K562 (cell line): ENCODE measurements at regions not wholly inside any gene's neighbourhood (a gene's known extent, or its start where the extent isn't known, plus 50 kb on each side); places are given as distances from the start of the nearest gene placed in this dataset.

Experiments
- CBFA2T2 ChIP-seq: fragments of 450-650 bp; conservative IDR thresholded peaks from 2 replicates; pipeline ENCODE4 v1.6.1; 2017; ENCODE audit warnings: mild to moderate bottlenecking
- NCOA2 ChIP-seq, 2 experiments: fragments of 450-650 bp; IDR thresholded peaks; 2 replicates each; pipeline ENCODE4 v1.6.1; 2018; ENCODE audit warnings: mild to moderate bottlenecking in 2 of 2, moderate library complexity in 1 of 2; ENCODE audit not compliant: partially characterized antibody in 2 of 2
- REST ChIP-seq, 2 experiments: fragments of 450-650 bp; formaldehyde crosslinking in 1 of 2; IDR thresholded peaks; 2 replicates each; pipeline versions ENCODE4 v1.4.0 to v1.6.1; 2014 to 2020; ENCODE audit warnings: mild to moderate bottlenecking in 2 of 2, borderline replicate concordance in 1 of 2, low read depth in 1 of 2
- RUNX1 ChIP-seq: sonication (generic); IDR thresholded peaks from 2 replicates; pipeline ENCODE4 v1.6.1; 2016; ENCODE audit warnings: antibody characterized with exemption, low read depth
- THAP12 ChIP-seq: fragments of 250-450 bp; sonication (Bioruptor Pico); IDR thresholded peaks from 2 replicates; pipeline ENCODE4 v1.9.0; 2021; ENCODE audit warnings: mild to moderate bottlenecking, inconsistent platforms
- ZNF174 ChIP-seq: fragments of 250-450 bp; sonication (Bioruptor Pico); IDR thresholded peaks from 2 replicates; pipeline ENCODE4 v1.4.0; 2020; ENCODE audit warnings: mild to moderate bottlenecking
- ZNF512 ChIP-seq: IDR thresholded peaks from 2 replicates; pipeline ENCODE4 v1.6.1; 2016; ENCODE audit warnings: missing genetic modification characterization, missing compliant biosample characterization
- ZNF79 ChIP-seq: fragments of 250-450 bp; sonication (Bioruptor Pico); IDR thresholded peaks from 2 replicates; pipeline ENCODE4 v1.4.0; 2020; ENCODE audit warnings: low read depth, mild to moderate bottlenecking, moderate library complexity
- TF ChIP-seq, protein P1 (sequence below): sonication (generic); formaldehyde crosslinking; IDR thresholded peaks from 2 replicates; pipeline ENCODE4 v1.4.0; 2020; ENCODE audit warnings: mild to moderate bottlenecking, missing genetic modification reagents
- TF ChIP-seq, protein P2 (sequence below): fragments of 250-450 bp; sonication (Bioruptor Pico); IDR thresholded peaks from 2 replicates; pipeline ENCODE4 v1.8.0; 2022; ENCODE audit warnings: inconsistent platforms

- TF ChIP-seq REST (IDR thresholded peaks at IDR 0.05; ENCODE audit: borderline replicate concordance) (peak; percentile 34), REST (CRISPR knock-in tag; IDR thresholded peaks at IDR 0.05; ENCODE audit: low read depth) (no peak), CBFA2T2 (0 out of 2 replicates have a peak, but pooled peaks have one; percentile 17), ZNF174 (CRISPR knock-in tag) (no peak), ZNF79 (CRISPR knock-in tag) (no peak), THAP12 (no peak), RUNX1 (no peak), NCOA2 (IDR thresholded peaks at IDR 0.05; ENCODE audit: partially characterized antibody in 2 of 2) (no peak), ZNF512 (tag) (no peak)
- TF ChIP-seq, protein P1, sequence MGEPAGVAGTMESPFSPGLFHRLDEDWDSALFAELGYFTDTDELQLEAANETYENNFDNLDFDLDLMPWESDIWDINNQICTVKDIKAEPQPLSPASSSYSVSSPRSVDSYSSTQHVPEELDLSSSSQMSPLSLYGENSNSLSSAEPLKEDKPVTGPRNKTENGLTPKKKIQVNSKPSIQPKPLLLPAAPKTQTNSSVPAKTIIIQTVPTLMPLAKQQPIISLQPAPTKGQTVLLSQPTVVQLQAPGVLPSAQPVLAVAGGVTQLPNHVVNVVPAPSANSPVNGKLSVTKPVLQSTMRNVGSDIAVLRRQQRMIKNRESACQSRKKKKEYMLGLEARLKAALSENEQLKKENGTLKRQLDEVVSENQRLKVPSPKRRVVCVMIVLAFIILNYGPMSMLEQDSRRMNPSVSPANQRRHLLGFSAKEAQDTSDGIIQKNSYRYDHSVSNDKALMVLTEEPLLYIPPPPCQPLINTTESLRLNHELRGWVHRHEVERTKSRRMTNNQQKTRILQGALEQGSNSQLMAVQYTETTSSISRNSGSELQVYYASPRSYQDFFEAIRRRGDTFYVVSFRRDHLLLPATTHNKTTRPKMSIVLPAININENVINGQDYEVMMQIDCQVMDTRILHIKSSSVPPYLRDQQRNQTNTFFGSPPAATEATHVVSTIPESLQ (CRISPR knock-in tag), result no peak
- TF ChIP-seq, protein P2, sequence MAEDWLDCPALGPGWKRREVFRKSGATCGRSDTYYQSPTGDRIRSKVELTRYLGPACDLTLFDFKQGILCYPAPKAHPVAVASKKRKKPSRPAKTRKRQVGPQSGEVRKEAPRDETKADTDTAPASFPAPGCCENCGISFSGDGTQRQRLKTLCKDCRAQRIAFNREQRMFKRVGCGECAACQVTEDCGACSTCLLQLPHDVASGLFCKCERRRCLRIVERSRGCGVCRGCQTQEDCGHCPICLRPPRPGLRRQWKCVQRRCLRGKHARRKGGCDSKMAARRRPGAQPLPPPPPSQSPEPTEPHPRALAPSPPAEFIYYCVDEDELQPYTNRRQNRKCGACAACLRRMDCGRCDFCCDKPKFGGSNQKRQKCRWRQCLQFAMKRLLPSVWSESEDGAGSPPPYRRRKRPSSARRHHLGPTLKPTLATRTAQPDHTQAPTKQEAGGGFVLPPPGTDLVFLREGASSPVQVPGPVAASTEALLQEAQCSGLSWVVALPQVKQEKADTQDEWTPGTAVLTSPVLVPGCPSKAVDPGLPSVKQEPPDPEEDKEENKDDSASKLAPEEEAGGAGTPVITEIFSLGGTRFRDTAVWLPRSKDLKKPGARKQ, result no peak
These were observed 142.9 kb upstream of the WNT4 start (continued) for GRCh38 chr1:22285549-22286396.
